A549 (cell line): ENCODE measurements at regions not wholly inside any gene's neighbourhood (a gene's known extent, or its start where the extent isn't known, plus 50 kb on each side); places are given as distances from the start of the nearest gene placed in this dataset.

Experiments
- ATAC-seq, 2 experiments: fragments of 200-7000 bp in 1 of 2; fragments of >200 bp in 1 of 2; cut with Nextera tagmentation in 1 of 2; cut with Tn5 transposase in 1 of 2; 3 replicates each; pipeline versions ENCODE4 v1.8.0 to v1.9.1; 2018 to 2020; ENCODE audit warnings: mild to moderate bottlenecking in 1 of 2, moderate library complexity in 1 of 2
- CTCF ChIA-PET: fragments of 300-600 bp; sonication (Branson Sonifier 250); formaldehyde crosslinking; extraction: SDS; loops from one replicate; lab custom pipeline; 2021; ENCODE audit warnings: antibody characterized with exemption, inconsistent platforms; lab: Yijun Ruan, JAX
- POLR2A ChIA-PET: fragments of 350-600 bp; formaldehyde crosslinking; extraction: SDS; loops from one replicate; lab custom pipeline; 2021; ENCODE audit warnings: antibody characterized with exemption, inconsistent platforms; lab: Yijun Ruan, JAX
- DNase-seq, 2 experiments: peaks; one replicate each; pipeline versions ENCODE4 v3.0.0 to v3.0.0-alpha.2; 2011 to 2016; ENCODE audit warnings: low read depth in 1 of 2, low spot score in 1 of 2
- FAIRE-seq: peaks from 2 replicates; lab custom pipeline; 2011; peaks lifted over from hg19 to GRCh38; lab: Jason Lieb, UNC
- H3K27ac ChIP-seq, 2 experiments: fragments of >200 bp; sonication (Bioruptor Twin); formaldehyde crosslinking; 3 replicates each; pipeline ENCODE4 v1.5.1; 2016 to 2017
- H3K4me1 ChIP-seq: fragments of >200 bp; sonication (Bioruptor Twin); formaldehyde crosslinking; 3 replicates; pipeline ENCODE4 v1.6.1; 2016
- H3K4me2 ChIP-seq: fragments of >200 bp; sonication (Bioruptor Twin); formaldehyde crosslinking; 3 replicates; pipeline ENCODE4 v1.6.1; 2016
- H3K4me3 ChIP-seq: fragments of >200 bp; sonication (Bioruptor Twin); formaldehyde crosslinking; 3 replicates; pipeline ENCODE4 v1.5.1; 2016
- H3K9me3 ChIP-seq: fragments of >200 bp; sonication (Bioruptor Twin); formaldehyde crosslinking; 3 replicates; pipeline ENCODE4 v1.6.1; 2016
- CHD4 ChIP-seq: fragments of 200-600 bp; sonication (generic); IDR thresholded peaks from 2 replicates; pipeline ENCODE4 v1.6.1; 2016; ENCODE audit warnings: antibody characterized with exemption, mild to moderate bottlenecking, borderline replicate concordance
- CTCF ChIP-seq: fragments of >200 bp; sonication (Bioruptor Twin); formaldehyde crosslinking; IDR thresholded peaks from 3 replicates; pipeline ENCODE4 v1.5.1; 2016
- EP300 ChIP-seq, 2 experiments: fragments of >200 bp; sonication (Bioruptor Twin); formaldehyde crosslinking; IDR thresholded peaks; 2 replicates in 1 of 2; 3 replicates in 1 of 2; pipeline ENCODE4 v1.6.1; 2016 to 2017
- FOXS1 ChIP-seq: fragments of 250-450 bp; sonication (Bioruptor Pico); IDR thresholded peaks from 2 replicates; pipeline ENCODE4 v1.5.0; 2020; ENCODE audit warnings: mild to moderate bottlenecking, moderate library complexity
- HDAC2 ChIP-seq: fragments of 200-600 bp; sonication (generic); IDR thresholded peaks from 2 replicates; pipeline ENCODE4 v1.6.1; 2016
- HEYL ChIP-seq: fragments of 250-450 bp; sonication (Bioruptor Pico); IDR thresholded peaks from 2 replicates; pipeline ENCODE4 v1.8.0; 2021; ENCODE audit warnings: mild to moderate bottlenecking, moderate library complexity
- HOXB13 ChIP-seq: fragments of 250-450 bp; sonication (Bioruptor Pico); IDR thresholded peaks from 2 replicates; pipeline ENCODE4 v1.5.0; 2020; ENCODE audit warnings: low read depth, mild to moderate bottlenecking, moderate library complexity
- HOXB5 ChIP-seq: fragments of 250-450 bp; sonication (Bioruptor Pico); IDR thresholded peaks from 2 replicates; pipeline ENCODE4 v1.5.0; 2020; ENCODE audit warnings: mild to moderate bottlenecking, moderate library complexity
- KDM5A ChIP-seq: fragments of 200-600 bp; sonication (generic); IDR thresholded peaks from 2 replicates; pipeline ENCODE4 v1.6.1; 2016; ENCODE audit warnings: antibody characterized with exemption, mild to moderate bottlenecking
- MAFK ChIP-seq: fragments of 450-650 bp; IDR thresholded peaks from 2 replicates; pipeline ENCODE4 v1.6.1; 2014; ENCODE audit not compliant: partially characterized antibody
- MAZ ChIP-seq: fragments of 150-350 bp; IDR thresholded peaks from 2 replicates; pipeline ENCODE4 v1.6.1; 2014; ENCODE audit warnings: antibody characterized with exemption, low read depth, low read length, borderline replicate concordance
- MYC ChIP-seq: IDR thresholded peaks from 2 replicates; pipeline ENCODE4 v1.6.1; 2012; ENCODE audit warnings: mild to moderate bottlenecking, inconsistent platforms, low read length, improper control_type of control experiment, borderline replicate concordance
- PHF8 ChIP-seq: fragments of 200-600 bp; sonication (generic); IDR thresholded peaks from 2 replicates; pipeline ENCODE4 v1.6.1; 2016; ENCODE audit warnings: low read depth, mild to moderate bottlenecking, antibody characterized with exemption, moderate library complexity, borderline replicate concordance
- POLR2A ChIP-seq: IDR thresholded peaks from 2 replicates; pipeline ENCODE4 v1.6.1; 2012; ENCODE audit warnings: mild to moderate bottlenecking, low read length
- RFX5 ChIP-seq: fragments of 450-650 bp; IDR thresholded peaks from 2 replicates; pipeline ENCODE4 v1.7.1; 2014; ENCODE audit warnings: antibody characterized with exemption, mild to moderate bottlenecking, moderate library complexity
- SMC3 ChIP-seq: fragments of >200 bp; sonication (Bioruptor Twin); formaldehyde crosslinking; IDR thresholded peaks from 3 replicates; pipeline ENCODE4 v1.6.1; 2018; ENCODE audit warnings: inconsistent platforms
- SREBF2 ChIP-seq: fragments of 450-650 bp; IDR thresholded peaks from 2 replicates; pipeline ENCODE4 v1.6.1; 2014; ENCODE audit warnings: mild to moderate bottlenecking, moderate library complexity
- USF2 ChIP-seq: fragments of 450-650 bp; IDR thresholded peaks from 2 replicates; pipeline ENCODE4 v1.6.1; 2014; ENCODE audit warnings: antibody characterized with exemption
- ZFP36 ChIP-seq: fragments of 450-650 bp; IDR thresholded peaks from 2 replicates; pipeline ENCODE4 v1.6.1; 2014; ENCODE audit warnings: borderline replicate concordance; ENCODE audit not compliant: partially characterized antibody
- WGBS: methylation state at CpG from one replicate; pipeline ENCODE4 v1.1.6; 2017; ENCODE audit errors: missing lambda C conversion rate; 5-methylcytosine and 5-hydroxymethylcytosine counted together
- TF ChIP-seq, protein P1 (sequence below): fragments of >200 bp; sonication (Bioruptor Twin); formaldehyde crosslinking; IDR thresholded peaks from 3 replicates; pipeline ENCODE4 v1.6.1; 2016
- TF ChIP-seq, protein P2 (sequence below): fragments of >200 bp; sonication (Bioruptor Twin); formaldehyde crosslinking; IDR thresholded peaks from 2 replicates; pipeline ENCODE4 v1.6.1; 2016

DNA sequence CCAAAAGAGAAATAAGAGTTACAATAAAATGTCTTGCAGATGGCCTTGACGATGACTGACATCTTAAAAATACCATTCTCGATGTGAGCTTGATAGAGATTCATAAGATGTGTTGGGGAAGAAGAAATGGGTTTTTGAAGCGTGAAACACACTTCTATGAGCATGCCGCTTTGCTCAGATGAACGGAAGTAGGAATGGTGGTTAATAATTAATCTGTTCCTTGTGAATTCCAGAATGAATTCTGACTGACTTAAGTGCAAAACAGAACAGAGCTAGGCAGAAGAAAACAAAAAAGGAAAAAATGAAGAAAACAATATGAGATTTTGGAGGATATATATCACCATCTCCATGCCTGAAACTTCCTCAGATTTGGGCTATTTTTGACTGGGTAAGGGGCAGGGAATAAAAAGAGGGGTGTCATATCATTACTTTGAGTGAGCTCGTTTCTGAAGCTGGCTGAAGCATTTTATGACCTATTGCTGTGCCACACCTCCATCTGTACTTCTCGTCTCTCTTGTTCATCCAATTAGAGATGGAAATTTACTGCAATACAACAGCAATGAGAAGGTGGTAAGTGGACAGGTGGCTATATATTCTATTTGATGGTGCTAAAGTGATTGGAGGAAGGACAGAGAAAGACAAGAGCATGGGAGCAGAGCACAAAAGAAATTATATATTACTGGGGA, 1152.0 kb upstream of the CDH8 start (continued):
- TF ChIP-seq CTCF (no peak), MAFK (no peak)
- TF ChIP-seq, protein P1, sequence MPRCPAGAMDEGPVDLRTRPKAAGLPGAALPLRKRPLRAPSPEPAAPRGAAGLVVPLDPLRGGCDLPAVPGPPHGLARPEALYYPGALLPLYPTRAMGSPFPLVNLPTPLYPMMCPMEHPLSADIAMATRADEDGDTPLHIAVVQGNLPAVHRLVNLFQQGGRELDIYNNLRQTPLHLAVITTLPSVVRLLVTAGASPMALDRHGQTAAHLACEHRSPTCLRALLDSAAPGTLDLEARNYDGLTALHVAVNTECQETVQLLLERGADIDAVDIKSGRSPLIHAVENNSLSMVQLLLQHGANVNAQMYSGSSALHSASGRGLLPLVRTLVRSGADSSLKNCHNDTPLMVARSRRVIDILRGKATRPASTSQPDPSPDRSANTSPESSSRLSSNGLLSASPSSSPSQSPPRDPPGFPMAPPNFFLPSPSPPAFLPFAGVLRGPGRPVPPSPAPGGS: no peak

DNA sequence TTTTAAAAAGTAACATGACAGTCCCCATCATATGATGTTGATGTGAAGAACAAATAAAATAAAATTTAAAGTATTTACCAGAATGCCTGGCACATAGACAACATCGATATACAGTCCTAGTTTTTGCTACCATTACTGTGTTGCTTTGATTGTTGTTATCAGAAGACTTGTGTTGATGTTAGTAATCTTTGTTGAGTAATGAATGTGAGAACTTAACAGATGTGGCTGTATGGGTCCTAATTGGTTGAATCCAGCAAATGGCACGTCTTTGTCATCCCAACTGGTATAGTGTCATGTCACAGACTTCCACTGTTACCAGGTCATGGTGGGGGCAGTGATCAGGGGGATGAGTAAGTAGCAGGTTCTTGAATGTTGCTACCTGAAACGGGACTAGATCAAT, 1151.4 kb upstream of the CDH8 start:
- no peak for DNase-seq
- no peak overlapping the region for H3K27ac ChIP-seq
- CTCF ChIA-PET: no interaction called here
- WGBS: 13% methylated on average over 3 of the region's 3 CpGs
- TF ChIP-seq HEYL (no peak), KDM5A (no peak), RFX5 (no peak), MAZ (no peak), HDAC2 (no peak), USF2 (no peak), MAFK (no peak), PHF8 (no peak), SREBF2 (no peak), CHD4 (no peak), EP300 (IDR thresholded peaks at IDR 0.05) (no peak), POLR2A (no peak), MYC (no peak), SMC3 (no peak), FOXS1 (no peak), ZFP36 (no peak), HOXB5 (no peak), HOXB13 (CRISPR knock-in tag) (no peak)
- TF ChIP-seq, protein P1: no peak
- TF ChIP-seq, protein P2, sequence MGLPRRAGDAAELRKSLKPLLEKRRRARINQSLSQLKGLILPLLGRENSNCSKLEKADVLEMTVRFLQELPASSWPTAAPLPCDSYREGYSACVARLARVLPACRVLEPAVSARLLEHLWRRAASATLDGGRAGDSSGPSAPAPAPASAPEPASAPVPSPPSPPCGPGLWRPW: no peak
- TF ChIP-seq, all 56 proteins: peak for 0
- no peaks in the 10 kb centered on the region for H3K9me3 ChIP-seq
- no peak for FAIRE-seq
- no peaks in the 10 kb centered on the region for H3K4me1 ChIP-seq
- no peak for ATAC-seq
- H3K4me2 ChIP-seq: no peak overlapping the region
- H3K4me3 ChIP-seq: no peak overlapping the region
- POLR2A ChIA-PET: no interaction called here
